NCI-H1930 (cell line): ENCODE measurements at regions not wholly inside any gene's neighbourhood (a gene's known extent, or its start where the extent isn't known, plus 50 kb on each side); places are given as distances from the start of the nearest gene placed in this dataset.

Experiments used
- DNase-seq, 2 experiments: peaks; one replicate each; lab custom pipeline; 2025; lab: John Stamatoyannopoulos, UW

GRCh38 chr12:114740448-114740847 is 56.5 kb upstream of the TBX3 start:
- no peak for DNase-seq

GRCh38 chr12:114738460-114739184 is 54.6 kb upstream of the TBX3 start:
- DNase-seq: no peak

GRCh38 chr12:114735680-114736374 is 51.9 kb upstream of the TBX3 start:
- DNase-seq: no peak

- DNase-seq: no peak
Measured at GRCh38 chr12:114735011-114735410, 51.0 kb upstream of the TBX3 start.

GRCh38 chr12:114733919-114734318 is 49.9 kb upstream of the TBX3 start:
- no peak for DNase-seq
